Stimulated activated CD4-positive, alpha-beta T cell treated with anti-CD3 and anti-CD28 coated beads, TNF-alpha, amount 100 ng/mL, for 48 hours (primary cell): ENCODE measurements at regions not wholly inside any gene's neighbourhood (a gene's known extent, or its start where the extent isn't known, plus 50 kb on each side); places are given as distances from the start of the nearest gene placed in this dataset.

ENCODE experiments used
- DNase-seq, 3 donors: peaks; one replicate each; pipeline ENCODE4 v3.0.0-alpha.2; 2020; ENCODE audit warnings: low read depth in 3 of 3

- DNase-seq = no peak
Observed at GRCh38 chr18:76771192-76771799, 51.1 kb upstream of the ZNF236 start.

- no peak for DNase-seq
Observed at GRCh38 chr18:76767954-76768353, 54.4 kb upstream of the ZNF236 start.

- no peak for DNase-seq
Observed at GRCh38 chr18:76766429-76766828, 55.9 kb upstream of the ZNF236 start.

- DNase-seq = no peak
Observed at GRCh38 chr18:76765649-76766048, 56.7 kb upstream of the ZNF236 start.

DNA sequence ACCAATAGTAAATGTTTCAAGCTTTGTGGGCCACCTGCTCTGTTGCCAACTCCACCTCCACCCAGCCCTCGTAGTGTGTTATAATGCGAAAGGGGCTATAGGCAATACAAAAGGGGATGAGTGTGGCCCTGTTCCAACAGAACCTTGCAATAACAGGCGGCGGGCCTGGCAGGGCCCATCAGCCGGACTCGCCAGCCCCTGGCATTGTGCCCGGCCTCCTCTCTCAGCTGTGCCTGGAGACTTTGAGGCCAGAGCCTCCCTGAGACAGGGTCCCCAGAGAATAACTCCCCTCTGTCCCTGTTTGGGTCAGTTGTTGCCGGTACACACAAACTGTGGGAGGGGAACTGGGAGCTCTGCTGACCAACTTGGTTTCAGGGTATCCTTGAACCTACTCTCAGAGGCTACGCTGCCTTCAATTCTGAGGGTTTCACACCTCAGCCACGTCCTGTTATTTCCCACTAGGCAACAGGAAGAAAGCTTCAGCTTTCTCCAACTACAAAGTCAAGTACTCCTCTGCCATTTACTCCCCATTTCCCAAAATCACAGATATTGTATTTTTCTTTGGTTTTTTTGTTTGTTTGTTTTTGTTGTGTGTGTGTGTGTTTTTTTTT is 58.0 kb upstream of the ZNF236 start:
- no peak for DNase-seq

DNA sequence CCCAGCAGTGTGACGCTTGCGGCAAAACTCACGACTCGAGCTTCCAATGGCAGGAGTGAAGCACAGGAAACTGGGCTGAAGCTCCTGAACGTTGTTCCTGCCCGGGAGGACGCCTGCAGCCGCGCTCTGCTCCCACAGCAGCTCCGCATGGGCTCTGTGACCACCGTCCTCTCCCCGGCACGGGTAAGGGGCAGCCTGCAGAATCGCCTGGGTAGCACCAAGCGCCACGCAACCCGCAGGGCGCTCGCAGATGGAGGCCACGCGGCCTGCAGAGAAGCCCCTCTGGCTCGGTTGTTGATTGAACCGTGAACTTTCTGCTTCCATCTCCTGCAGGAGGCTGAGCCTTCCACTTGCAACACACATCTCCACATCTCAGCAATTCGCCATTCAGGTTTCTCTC is 63.3 kb upstream of the ZNF236 start:
- DNase-seq = no peak

GRCh38 chr18:76757925-76758324 is 64.4 kb upstream of the ZNF236 start:
- no peak for DNase-seq

GRCh38 chr18:76757335-76757734 is 65.0 kb upstream of the ZNF236 start:
- DNase-seq = no peak

DNA sequence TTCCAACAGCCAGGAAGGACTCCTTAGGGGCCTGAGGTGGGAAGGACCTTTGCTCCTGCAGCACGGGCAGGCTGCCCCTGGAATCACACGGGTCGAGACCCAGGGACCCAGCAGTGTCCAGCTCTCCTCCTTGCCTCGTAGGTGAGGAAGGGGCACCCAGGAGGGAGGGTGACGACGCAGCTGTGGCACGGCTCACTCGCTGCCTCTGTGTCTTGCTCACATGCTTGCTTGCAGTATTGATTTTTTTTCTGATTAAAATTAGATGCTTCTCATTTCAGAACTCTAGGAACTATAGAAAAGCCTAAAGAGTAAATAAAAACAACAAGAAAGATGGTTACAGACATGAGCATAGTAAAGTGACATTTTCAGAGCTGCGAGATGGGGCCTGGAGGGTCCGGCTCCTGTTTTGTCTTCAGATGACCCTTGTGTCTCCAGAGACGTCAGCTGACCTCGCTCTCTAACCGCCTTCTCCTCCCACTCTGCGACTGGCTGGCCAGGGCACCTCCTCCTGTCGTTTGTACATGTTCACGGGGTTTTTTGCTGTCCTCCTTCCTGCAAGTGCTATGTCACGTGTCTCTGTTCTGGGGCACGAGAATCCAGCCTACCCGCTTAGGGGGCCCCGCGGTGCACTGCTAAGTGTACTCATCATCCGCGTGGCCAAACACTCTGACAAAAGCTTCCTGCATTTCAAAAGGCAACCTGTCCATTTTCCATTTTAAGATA is 65.7 kb upstream of the ZNF236 start:
- DNase-seq = no peak

GRCh38 chr18:76754351-76754750 is 68.0 kb upstream of the ZNF236 start:
- no peak for DNase-seq

DNA sequence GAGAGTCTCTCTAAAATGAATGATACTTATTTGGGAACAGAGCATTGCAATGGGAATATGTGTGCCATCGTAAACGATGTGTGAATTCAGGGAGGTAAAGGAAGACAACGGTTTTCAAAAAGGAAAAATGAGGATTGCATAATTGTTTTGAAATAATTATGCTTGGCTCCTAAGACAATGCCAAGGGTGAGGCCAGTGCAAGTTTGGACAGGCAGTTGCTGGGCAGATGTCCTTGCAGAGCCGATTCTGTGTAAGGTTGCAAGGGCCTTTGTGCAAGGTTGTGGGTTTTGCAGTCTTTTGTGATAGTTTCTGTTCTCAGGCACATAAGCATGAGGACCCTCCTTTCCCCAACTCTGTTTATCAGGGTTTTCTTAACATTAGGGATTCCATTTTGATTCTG is 70.0 kb upstream of the ZNF236 start:
- no peak for DNase-seq

DNA sequence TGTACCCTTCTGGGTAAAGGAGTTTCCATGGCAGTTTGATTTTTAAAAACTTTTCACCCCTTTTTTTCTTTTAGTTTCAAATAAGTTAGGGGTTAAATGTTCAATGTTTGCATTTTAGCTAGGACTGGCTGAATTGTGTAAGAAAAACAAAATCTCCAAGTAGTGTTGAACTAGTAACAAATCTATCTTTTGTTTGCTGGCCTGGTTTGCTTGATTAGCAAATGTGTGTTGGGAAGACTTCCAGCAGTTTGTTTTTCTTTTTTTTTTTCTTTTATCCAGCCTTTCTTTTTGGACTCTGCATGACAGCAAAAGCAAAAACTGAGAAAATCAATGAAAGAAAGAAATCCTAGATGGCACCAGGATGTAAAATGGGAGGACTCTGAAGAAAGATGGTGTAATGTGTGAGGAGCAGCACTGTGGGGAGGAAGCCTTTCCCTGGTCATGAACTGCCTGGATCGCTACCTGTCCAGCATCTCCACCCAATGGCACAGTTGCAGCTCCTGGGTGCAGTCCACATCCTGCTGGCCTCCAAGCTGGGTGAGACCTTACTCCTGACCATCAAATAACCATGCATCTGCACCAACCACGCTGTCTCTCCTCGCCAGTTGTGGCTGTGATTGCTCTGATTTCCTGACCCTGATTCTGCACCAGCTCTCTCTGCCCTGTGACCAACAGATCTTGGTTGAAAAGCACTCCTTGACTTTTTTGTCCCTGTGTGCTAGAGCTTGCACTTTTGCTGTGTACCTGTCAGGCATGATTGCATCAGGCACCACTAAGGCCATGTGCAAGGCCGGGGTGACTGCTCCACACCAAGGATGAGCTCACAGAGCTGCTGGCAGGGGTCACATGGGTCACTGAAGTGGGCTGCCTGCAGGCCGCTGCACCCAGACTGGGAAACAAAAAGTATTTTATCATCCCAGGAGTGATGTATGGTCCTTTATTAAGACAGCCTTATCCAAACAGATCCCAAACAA is 71.2 kb upstream of the ZNF236 start:
- no peak for DNase-seq

DNA sequence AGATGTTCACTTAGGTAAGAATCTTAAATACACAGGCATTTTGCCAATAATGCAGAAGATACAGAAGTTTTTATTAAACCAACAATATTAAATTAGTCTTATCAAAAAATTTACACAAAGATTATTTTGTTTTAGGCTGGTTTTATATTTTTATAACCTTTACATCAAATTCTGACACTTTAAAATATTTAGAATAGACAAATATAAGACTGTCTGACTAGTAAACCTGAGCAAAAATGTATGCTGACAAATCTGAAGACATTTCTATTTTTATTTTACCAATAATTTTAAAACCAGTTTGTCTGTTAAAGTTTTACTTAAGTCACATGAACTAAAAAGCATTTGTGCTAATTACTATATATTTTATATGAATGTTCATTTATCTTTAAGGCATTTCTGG is 72.1 kb upstream of the ZNF236 start:
- DNase-seq = no peak

GRCh38 chr18:76747676-76748075 is 74.7 kb upstream of the ZNF236 start:
- no peak for DNase-seq

GRCh38 chr18:76741346-76741745 is 81.0 kb upstream of the ZNF236 start:
- no peak for DNase-seq

GRCh38 chr18:76736309-76736708 is 86.0 kb upstream of the ZNF236 start:
- no peak for DNase-seq

- DNase-seq = no peak
Observed at GRCh38 chr18:76730901-76731300, 91.5 kb upstream of the ZNF236 start.

GRCh38 chr18:76727589-76727988 is 94.8 kb upstream of the ZNF236 start:
- no peak for DNase-seq

DNA sequence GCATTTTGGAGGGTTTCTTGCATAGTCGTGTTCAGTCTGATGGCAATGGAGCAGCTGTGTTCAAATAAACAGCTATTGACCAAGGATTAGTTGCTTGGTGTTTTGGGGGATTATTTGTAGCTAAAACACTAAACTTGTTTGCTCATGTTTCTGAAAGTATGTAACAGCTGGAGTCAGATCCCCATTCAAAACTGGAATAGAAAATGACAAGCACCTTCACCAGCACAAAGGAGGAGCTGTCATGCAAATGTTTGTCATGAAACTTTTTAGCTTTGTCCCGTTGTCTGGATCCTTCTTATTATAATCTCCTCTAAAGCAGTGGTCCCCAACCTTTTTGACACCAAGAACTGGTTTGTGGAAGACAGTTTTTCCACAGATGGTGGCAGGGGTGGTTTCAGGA is 96.9 kb upstream of the ZNF236 start:
- DNase-seq = no peak

DNA sequence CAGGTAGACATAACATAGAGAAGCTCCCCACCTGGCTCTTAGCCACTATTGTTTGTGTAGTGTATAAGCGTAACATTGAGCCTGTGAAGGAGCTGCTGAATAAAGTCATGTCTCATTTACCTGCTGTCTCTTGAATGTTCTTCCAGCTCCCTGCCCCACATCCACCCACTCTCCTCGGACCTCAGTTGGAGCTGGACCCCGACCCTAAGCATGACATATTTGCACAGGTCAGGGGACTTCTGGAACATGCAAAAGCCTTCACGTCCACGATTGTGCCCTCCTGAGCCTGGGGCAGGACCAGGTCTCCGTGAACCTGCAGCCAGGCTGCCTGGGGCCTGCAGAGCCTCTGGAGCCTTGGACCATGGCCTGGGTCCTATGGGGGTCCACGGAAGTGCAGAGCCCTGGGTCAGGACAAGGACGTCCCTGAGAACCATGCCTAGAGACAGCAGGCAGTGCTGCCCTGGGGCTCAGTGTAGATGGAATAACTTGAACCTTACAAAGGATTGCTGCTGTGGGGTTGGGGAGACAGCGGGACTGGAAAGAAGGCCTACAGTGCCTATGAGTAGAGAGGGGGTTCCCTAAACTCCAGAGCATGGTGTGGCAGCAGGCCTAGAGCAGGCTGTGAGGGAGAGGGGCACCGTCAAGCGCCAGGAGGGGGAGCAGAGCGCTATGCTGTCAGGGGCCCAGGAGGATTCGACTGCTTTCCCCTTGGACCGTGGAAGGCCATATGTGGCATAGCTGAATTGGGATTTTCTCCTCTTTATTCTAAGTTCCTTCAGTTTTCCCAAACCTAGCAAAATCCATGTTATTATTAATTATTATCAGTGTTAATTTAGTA is 99.9 kb upstream of the ZNF236 start:
- DNase-seq = no peak
